ENCODE measurements at regions not wholly inside any gene's neighbourhood (a gene's known extent, or its start where the extent isn't known, plus 50 kb on each side); places are given as distances from the start of the nearest gene placed in this dataset.

DNA sequence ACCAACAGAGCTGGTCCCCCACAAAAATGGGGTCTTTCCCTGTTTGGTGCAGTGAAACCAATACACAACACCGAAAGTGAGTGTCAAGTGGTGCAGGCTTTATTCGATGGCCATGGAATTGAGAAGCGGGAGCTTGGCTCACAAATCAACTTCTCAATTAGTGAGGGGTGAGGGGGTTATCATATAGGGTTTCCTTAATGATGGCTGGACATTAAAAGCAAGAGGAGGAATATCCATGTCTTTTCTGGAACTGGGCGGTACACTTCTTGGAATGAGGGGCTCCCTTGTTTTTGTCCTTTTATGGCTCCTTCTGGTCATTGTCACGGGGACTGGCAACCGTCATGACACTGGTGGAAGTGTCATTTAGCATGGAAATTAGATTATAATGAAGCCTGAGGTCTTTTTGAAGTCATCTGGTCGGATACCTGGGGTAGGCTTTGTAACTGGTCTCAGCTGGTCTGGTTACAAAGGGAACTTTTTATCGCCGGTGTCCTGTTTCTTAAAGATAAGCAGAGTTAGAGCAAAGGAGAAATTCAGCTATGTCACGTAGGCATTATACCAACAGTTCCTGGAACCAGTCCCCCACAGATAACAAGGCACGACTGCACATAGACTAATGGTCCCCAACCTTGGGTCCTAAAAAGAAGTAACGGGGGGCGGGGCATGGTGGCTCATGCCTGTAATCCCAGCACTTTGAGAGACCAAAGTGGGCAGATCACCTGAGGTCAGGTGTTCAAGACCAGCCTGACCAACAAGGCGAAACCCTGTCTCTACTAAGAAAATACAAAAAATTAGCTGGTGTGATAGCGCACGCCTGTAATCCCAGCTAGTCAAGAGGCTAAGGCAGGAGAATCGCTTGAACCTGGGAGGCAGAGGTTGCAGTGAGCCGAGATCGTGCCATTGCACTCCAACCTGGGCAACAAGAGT is 93.5 kb upstream of the NDUFV2 start:
- no peak overlapping the region for H3K4me2 ChIP-seq (ENCODE audit: low read length)

GRCh38 chr18:9009703-9010488 is 92.6 kb upstream of the NDUFV2 start:
- H3K27me3 ChIP-seq (ENCODE audit: control insufficient read depth, low read length): no peaks in the 10 kb centered on the region
- no peak overlapping the region for H3K4me2 ChIP-seq (ENCODE audit: low read length)

More for the DNA sequence above, 93.5 kb upstream of the NDUFV2 start:
- Histone ChIP-seq H3K27ac (ENCODE audit: low read depth, low read length) (peak overlapping the region; percentile 55; the same call in 1 of the 2 replicates), H4K20me1 (ENCODE audit: control insufficient read depth, insufficient read depth, low read depth, low read length) (no peaks in the 10 kb centered on the region), H3K9me2 (replicated peaks; ENCODE audit: control insufficient read depth, low read length) (no peaks in the 10 kb centered on the region), H3K79me2 (ENCODE audit: control insufficient read depth, low read length) (no peaks in the 10 kb centered on the region), H3K4me1 (ENCODE audit: control insufficient read depth, low read length) (peaks cover 40% of the 10 kb centered on the region), H3K36me3 (ENCODE audit: control insufficient read depth, low read length) (no peaks in the 10 kb centered on the region), H3K9me3 (ENCODE audit: control insufficient read depth, insufficient read depth, low read length) (peaks cover 6% of the 10 kb centered on the region; the same call in 1 of the 2 replicates), H3K4me3 (ENCODE audit: low read length) (no peak overlapping the region), H3F3A (ENCODE audit: control insufficient read depth, insufficient read depth) (peaks cover 6% of the 10 kb centered on the region), H3K27me3 (ENCODE audit: control insufficient read depth, low read length) (no peaks in the 10 kb centered on the region)
- no peak for TF ChIP-seq CTCF (IDR thresholded peaks at IDR 0.05; ENCODE audit: low read depth, low read length, poor library complexity, severe bottlenecking)
- TF ChIP-seq EZH2phosphoT487 (IDR thresholded peaks at IDR 0.05; ENCODE audit: borderline replicate concordance, low read length): no peak

GRCh38 chr18:9011431-9011830 is 91.1 kb upstream of the NDUFV2 start:
- Histone ChIP-seq H3F3A (ENCODE audit: control insufficient read depth, insufficient read depth) (peaks cover 4% of the 10 kb centered on the region), H3K4me3 (ENCODE audit: low read length) (no peak overlapping the region), H3K36me3 (ENCODE audit: control insufficient read depth, low read length) (no peaks in the 10 kb centered on the region), H3K4me2 (ENCODE audit: low read length) (no peak overlapping the region), H3K79me2 (ENCODE audit: control insufficient read depth, low read length) (no peaks in the 10 kb centered on the region), H3K4me1 (ENCODE audit: control insufficient read depth, low read length) (peaks cover 23% of the 10 kb centered on the region), H3K9me3 (ENCODE audit: control insufficient read depth, insufficient read depth, low read length) (no peaks in the 10 kb centered on the region), H3K27me3 (ENCODE audit: control insufficient read depth, low read length) (no peaks in the 10 kb centered on the region), H4K20me1 (ENCODE audit: control insufficient read depth, insufficient read depth, low read depth, low read length) (no peaks in the 10 kb centered on the region), H3K9me2 (replicated peaks; ENCODE audit: control insufficient read depth, low read length) (no peaks in the 10 kb centered on the region), H3K27ac (ENCODE audit: low read depth, low read length) (no peak overlapping the region)
- no peak for TF ChIP-seq EZH2phosphoT487 (IDR thresholded peaks at IDR 0.05; ENCODE audit: borderline replicate concordance, low read length)
- TF ChIP-seq CTCF (IDR thresholded peaks at IDR 0.05; ENCODE audit: low read depth, low read length, poor library complexity, severe bottlenecking): no peak

More at GRCh38 chr18:9009703-9010488, 92.6 kb upstream of the NDUFV2 start:
- Histone ChIP-seq H3K9me3 (ENCODE audit: control insufficient read depth, insufficient read depth, low read length) (0 out of 2 replicates have a peak, but pooled peaks cover 6% of the 10 kb centered on the region), H3F3A (ENCODE audit: control insufficient read depth, insufficient read depth) (peaks cover 6% of the 10 kb centered on the region), H3K27ac (ENCODE audit: low read depth, low read length) (no peak overlapping the region), H3K4me1 (ENCODE audit: control insufficient read depth, low read length) (peaks cover 37% of the 10 kb centered on the region), H3K9me2 (replicated peaks; ENCODE audit: control insufficient read depth, low read length) (no peaks in the 10 kb centered on the region), H3K79me2 (ENCODE audit: control insufficient read depth, low read length) (no peaks in the 10 kb centered on the region), H3K4me3 (ENCODE audit: low read length) (no peak overlapping the region), H3K36me3 (ENCODE audit: control insufficient read depth, low read length) (no peaks in the 10 kb centered on the region), H4K20me1 (ENCODE audit: control insufficient read depth, insufficient read depth, low read depth, low read length) (no peaks in the 10 kb centered on the region)
- TF ChIP-seq CTCF (IDR thresholded peaks at IDR 0.05; ENCODE audit: low read depth, low read length, poor library complexity, severe bottlenecking): no peak
